ENCODE measurements at regions not wholly inside any gene's neighbourhood (a gene's known extent, or its start where the extent isn't known, plus 50 kb on each side); places are given as distances from the start of the nearest gene placed in this dataset.

DNA sequence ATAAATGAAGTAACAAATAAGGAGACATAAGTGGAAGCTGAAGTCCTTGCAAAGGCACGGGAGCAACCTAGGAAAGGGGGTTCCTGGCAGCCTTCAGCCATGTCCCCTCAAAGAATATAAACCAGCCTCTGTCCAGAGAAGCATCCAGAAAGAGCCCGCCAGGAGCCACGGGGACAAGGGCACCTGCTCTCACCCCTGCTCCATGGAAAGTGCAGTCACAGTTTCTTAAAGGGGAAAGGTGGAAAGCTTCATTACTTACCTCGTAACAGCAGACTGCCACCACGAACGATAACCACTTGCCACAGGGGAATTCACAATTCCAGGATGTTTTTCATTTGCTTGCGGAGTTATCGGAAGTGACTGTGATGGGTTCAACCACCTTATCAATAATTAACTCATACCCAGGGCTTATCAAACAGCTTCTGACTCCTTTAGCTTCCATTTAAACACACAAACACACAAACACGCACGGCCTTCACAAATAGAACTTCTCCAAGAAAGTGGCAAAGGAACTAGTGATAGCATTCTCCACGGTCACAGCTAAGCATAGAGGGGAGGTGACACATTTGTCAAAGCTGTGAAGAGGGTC lies 134.2 kb upstream of the IGF1R start:
- intact Hi-C loops (cut with DNase I) = no loop called here
- DNase-seq (no peak), ATAC-seq (peak; percentile 59 to 87 (median 75))
- TF ChIP-seq, protein P1, sequence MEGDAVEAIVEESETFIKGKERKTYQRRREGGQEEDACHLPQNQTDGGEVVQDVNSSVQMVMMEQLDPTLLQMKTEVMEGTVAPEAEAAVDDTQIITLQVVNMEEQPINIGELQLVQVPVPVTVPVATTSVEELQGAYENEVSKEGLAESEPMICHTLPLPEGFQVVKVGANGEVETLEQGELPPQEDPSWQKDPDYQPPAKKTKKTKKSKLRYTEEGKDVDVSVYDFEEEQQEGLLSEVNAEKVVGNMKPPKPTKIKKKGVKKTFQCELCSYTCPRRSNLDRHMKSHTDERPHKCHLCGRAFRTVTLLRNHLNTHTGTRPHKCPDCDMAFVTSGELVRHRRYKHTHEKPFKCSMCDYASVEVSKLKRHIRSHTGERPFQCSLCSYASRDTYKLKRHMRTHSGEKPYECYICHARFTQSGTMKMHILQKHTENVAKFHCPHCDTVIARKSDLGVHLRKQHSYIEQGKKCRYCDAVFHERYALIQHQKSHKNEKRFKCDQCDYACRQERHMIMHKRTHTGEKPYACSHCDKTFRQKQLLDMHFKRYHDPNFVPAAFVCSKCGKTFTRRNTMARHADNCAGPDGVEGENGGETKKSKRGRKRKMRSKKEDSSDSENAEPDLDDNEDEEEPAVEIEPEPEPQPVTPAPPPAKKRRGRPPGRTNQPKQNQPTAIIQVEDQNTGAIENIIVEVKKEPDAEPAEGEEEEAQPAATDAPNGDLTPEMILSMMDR (IDR thresholded peaks at IDR 0.05) = no peak
- no peak for TF ChIP-seq POLR2A (IDR thresholded peaks at IDR 0.05)
- Histone ChIP-seq H3K36me3 (no peaks in the 10 kb centered on the region), H3K27ac (peak overlapping the region in 2 of 3 donors; percentile 56 to 59), H3K4me3 (peak overlapping the region; percentile 8 to 49 (median 34)), H3K9me3 (no peaks in the 10 kb centered on the region), H3K27me3 (no peaks in the 10 kb centered on the region), H3K4me1 (peaks cover 0 to 13% (median 0%) of the 10 kb centered on the region in 4 donors)
- 28% methylated on average over 9 of the region's 11 CpGs for whole genome bisulfite sequencing (ENCODE audit: insufficient coverage, low coverage, low lambda C conversion rate, missing lambda C conversion rate)

DNA sequence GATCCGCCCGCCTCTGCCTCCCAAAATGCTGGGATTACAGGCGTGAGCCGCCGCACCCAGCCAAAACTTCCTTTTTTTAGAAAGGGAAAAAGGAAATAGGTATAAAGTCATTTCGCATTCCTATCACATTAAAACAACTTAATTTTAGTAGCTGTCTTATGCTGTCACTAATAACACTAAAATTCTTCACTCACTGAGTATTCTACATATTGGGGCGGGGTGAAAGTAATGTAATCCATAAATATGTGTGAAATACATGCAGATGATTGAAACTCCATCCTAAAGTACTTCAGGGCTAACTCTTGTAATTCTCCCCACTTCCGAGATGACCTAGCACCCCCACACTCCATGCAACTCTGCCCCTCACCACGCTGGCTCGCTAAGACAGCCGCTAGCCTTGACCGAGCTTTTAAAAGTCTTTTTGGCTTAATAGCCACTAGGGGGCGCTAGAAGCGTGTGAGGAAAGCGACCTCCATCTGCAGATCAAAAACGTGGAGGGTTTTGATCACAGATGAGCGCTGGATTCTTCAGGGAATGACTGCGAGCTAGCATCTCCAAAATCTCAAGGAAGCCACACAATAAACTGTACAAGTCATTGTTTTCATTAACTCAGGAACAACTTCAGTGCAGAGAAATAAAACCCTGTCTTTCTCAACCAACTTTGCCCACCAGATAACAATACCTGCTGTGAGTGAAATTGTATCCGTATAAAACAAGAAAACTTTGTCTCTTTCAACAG lies 129.3 kb upstream of the IGF1R start:
- 34% methylated on average over 16 of the region's 19 CpGs for WGBS (ENCODE audit: insufficient coverage, low coverage, low lambda C conversion rate, missing lambda C conversion rate)
- H3K36me3 ChIP-seq = no peaks in the 10 kb centered on the region
- no peak overlapping the region for H3K27ac ChIP-seq
- TF ChIP-seq, protein P1 (IDR thresholded peaks at IDR 0.05) = peak; percentile 68 to 83 (median 75)
- no peak for TF ChIP-seq POLR2A (IDR thresholded peaks at IDR 0.05)
- peaks cover 0 to 11% (median 0%) of the 10 kb centered on the region in 4 donors for H3K4me1 ChIP-seq
- H3K27me3 ChIP-seq = no peaks in the 10 kb centered on the region
- ATAC-seq (peak; percentile 75 to 89 (median 79)), DNase-seq (no peak)
- no peak overlapping the region for H3K4me3 ChIP-seq
- intact Hi-C loops (cut with DNase I) = no loop called here
- H3K9me3 ChIP-seq = no peaks in the 10 kb centered on the region

DNA sequence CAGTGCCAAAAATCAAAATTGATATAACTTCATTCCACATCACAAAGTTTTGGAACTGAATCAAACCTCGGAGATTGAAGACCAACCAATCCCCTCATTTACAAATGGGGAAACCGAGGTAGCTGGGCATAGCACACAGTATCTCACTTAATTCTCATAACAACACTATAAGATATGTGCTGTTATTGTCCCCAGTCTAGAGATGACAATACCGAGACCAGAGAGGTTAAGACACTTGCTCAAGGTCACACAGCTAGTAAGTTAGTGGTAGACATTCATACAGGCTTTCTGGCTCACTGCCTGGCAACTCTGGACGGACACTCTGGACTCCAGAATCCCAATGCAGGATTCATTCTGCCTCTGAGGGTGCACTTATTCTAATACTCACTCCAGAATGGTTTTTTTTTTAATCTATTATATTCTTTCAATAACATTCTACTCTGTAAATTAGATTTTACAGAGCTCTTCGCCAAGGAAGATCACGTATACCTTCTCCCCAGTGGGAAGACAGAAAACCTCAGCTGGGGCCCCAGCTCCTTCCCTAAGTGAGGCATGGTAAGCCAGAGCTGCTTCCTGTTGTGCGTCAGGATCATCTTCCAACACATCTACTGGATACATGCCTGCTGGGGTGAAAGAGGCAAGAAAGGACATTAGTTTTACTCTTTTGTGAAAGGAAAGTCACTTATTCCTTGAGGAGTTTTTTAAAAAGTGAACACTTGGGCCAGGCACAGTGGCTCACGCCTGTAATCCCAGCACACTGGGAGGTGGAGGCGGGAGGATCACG lies 128.4 kb upstream of the IGF1R start:
- WGBS (ENCODE audit: insufficient coverage, low coverage, low lambda C conversion rate, missing lambda C conversion rate) = 59% methylated on average over 9 of the region's 10 CpGs
- H3K4me3 ChIP-seq = no peak overlapping the region
- intact Hi-C loops (cut with DNase I) = loop anchor here in 1 of 2 donors (10.0 kb wide), 1 partner anchor 145 kb away; no protein-coding TSS in a partner anchor
- no peaks in the 10 kb centered on the region for H3K9me3 ChIP-seq
- ATAC-seq = no peak
- no peak overlapping the region for H3K27ac ChIP-seq
- TF ChIP-seq, protein P1 (IDR thresholded peaks at IDR 0.05) = no peak
- TF ChIP-seq POLR2A (IDR thresholded peaks at IDR 0.05) = no peak
- H3K27me3 ChIP-seq = no peaks in the 10 kb centered on the region
- peaks cover 0 to 6% (median 0%) of the 10 kb centered on the region in 4 donors for H3K4me1 ChIP-seq
- DNase-seq = no peak
- H3K36me3 ChIP-seq = no peaks in the 10 kb centered on the region

DNA sequence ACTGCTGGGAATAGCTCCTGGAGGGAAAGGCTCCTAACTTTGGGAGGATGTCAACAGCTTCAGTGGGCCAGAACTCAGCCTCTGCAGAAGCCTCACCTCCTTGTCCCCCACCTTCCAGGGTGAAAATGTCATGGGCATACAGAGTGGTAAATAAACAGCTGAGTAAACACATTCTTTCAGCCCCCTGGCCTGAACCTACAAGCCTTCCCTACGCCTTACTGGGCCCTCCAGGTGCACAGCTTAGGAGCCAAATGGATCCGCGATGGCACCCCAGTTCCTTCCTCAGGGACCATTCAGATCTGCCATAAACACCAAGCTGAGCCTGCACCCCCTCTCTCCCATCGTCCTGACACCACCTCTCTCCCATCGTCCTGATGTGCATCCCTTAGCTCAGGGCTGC lies 126.2 kb upstream of the IGF1R start:
- WGBS (ENCODE audit: insufficient coverage, low coverage, low lambda C conversion rate, missing lambda C conversion rate) = 48% methylated on average over 5 of the region's 5 CpGs
- no peaks in the 10 kb centered on the region for H3K36me3 ChIP-seq
- ATAC-seq (no peak), DNase-seq (no peak)
- intact Hi-C loops (cut with DNase I) = loop anchor here in 1 of 2 donors (10.0 kb wide), 1 partner anchor 143 kb away; no protein-coding TSS in a partner anchor
- no peak overlapping the region for H3K27ac ChIP-seq
- H3K4me1 ChIP-seq = peaks cover 0 to 6% (median 0%) of the 10 kb centered on the region in 4 donors
- TF ChIP-seq, protein P1 (IDR thresholded peaks at IDR 0.05) = no peak
- no peak for TF ChIP-seq POLR2A (IDR thresholded peaks at IDR 0.05)
- no peaks in the 10 kb centered on the region for H3K9me3 ChIP-seq
- no peak overlapping the region for H3K4me3 ChIP-seq
- no peaks in the 10 kb centered on the region for H3K27me3 ChIP-seq
